H9 (cell line): ENCODE measurements at regions not wholly inside any gene's neighbourhood (a gene's known extent, or its start where the extent isn't known, plus 50 kb on each side); places are given as distances from the start of the nearest gene placed in this dataset.

Experiments used
- DNase-seq: peaks from one replicate; pipeline ENCODE4 v3.0.0-alpha.2; 2017
- H2AFZ ChIP-seq: one replicate; pipeline ENCODE4 v1.6.1; 2013; ENCODE audit warnings: mild to moderate bottlenecking, low read length, control low read depth, moderate library complexity
- H2AK5ac ChIP-seq: 2 replicates; pipeline ENCODE4 v1.6.1; 2013; ENCODE audit warnings: low read length, control low read depth, mixed read lengths; ENCODE audit not compliant: insufficient read length
- H2BK120ac ChIP-seq: one replicate; pipeline ENCODE4 v1.6.1; 2013; ENCODE audit warnings: low read depth, mild to moderate bottlenecking, low read length, control low read depth, inconsistent platforms; ENCODE audit not compliant: poor library complexity, severe bottlenecking
- H2BK12ac ChIP-seq: 2 replicates; pipeline ENCODE4 v1.6.1; 2013; ENCODE audit warnings: low read length, control low read depth, mixed read lengths, low read depth; ENCODE audit not compliant: insufficient read length
- H2BK15ac ChIP-seq: 2 replicates; pipeline ENCODE4 v1.6.1; 2013; ENCODE audit warnings: low read depth, low read length, control low read depth
- H2BK20ac ChIP-seq: one replicate; pipeline ENCODE4 v1.6.1; 2013; ENCODE audit warnings: low read depth, mild to moderate bottlenecking, low read length, control low read depth, inconsistent platforms; ENCODE audit not compliant: poor library complexity, severe bottlenecking
- H2BK5ac ChIP-seq: 2 replicates; pipeline ENCODE4 v1.6.1; 2013; ENCODE audit warnings: low read length, control low read depth, mixed read lengths; ENCODE audit not compliant: insufficient read length
- H3K14ac ChIP-seq: 2 replicates; pipeline ENCODE4 v1.6.1; 2013; ENCODE audit warnings: low read length, control low read depth; ENCODE audit not compliant: insufficient read depth
- H3K18ac ChIP-seq: 2 replicates; pipeline ENCODE4 v1.6.1; 2013; ENCODE audit warnings: low read depth, mild to moderate bottlenecking, mixed read lengths, low read length, control low read depth; ENCODE audit not compliant: insufficient read length
- H3K23ac ChIP-seq: 2 replicates; pipeline ENCODE4 v1.6.1; 2013; ENCODE audit warnings: low read length, control low read depth, mixed read lengths, low read depth; ENCODE audit not compliant: insufficient read length
- H3K23me2 ChIP-seq: 2 replicates; pipeline ENCODE4 v1.6.1; 2013; ENCODE audit warnings: low read depth, mild to moderate bottlenecking, mixed read lengths, low read length, control low read depth; ENCODE audit not compliant: insufficient read length, poor library complexity, severe bottlenecking
- H3K27ac ChIP-seq: 2 replicates; pipeline ENCODE4 v1.5.1; 2013; ENCODE audit warnings: low read length, control low read depth, mixed read lengths, low read depth; ENCODE audit not compliant: insufficient read length
- H3K27me3 ChIP-seq: 2 replicates; pipeline ENCODE4 v1.6.1; 2013; ENCODE audit warnings: low read length, control low read depth, inconsistent platforms; ENCODE audit not compliant: insufficient read depth
- H3K4ac ChIP-seq: 2 replicates; pipeline ENCODE4 v1.6.1; 2013; ENCODE audit warnings: low read depth, mild to moderate bottlenecking, control low read depth, inconsistent platforms, low read length, moderate library complexity
- H3K4me1 ChIP-seq: 2 replicates; pipeline ENCODE4 v1.6.1; 2013; ENCODE audit warnings: low read length, control low read depth, inconsistent platforms; ENCODE audit not compliant: insufficient read depth
- H3K4me2 ChIP-seq: 2 replicates; pipeline ENCODE4 v1.6.1; 2013; ENCODE audit warnings: low read length, control low read depth, mixed read lengths; ENCODE audit not compliant: insufficient read length, insufficient read depth
- H3K56ac ChIP-seq: 2 replicates; pipeline ENCODE4 v1.6.1; 2013; ENCODE audit warnings: low read depth, mild to moderate bottlenecking, mixed read lengths, low read length, control low read depth; ENCODE audit not compliant: insufficient read length
- H3K79me1 ChIP-seq: 2 replicates; pipeline ENCODE4 v1.6.1; 2013; ENCODE audit warnings: low read depth, mild to moderate bottlenecking, moderate library complexity, low read length, control low read depth, inconsistent platforms; ENCODE audit not compliant: insufficient read depth, poor library complexity, severe bottlenecking
- H3K79me2 ChIP-seq: 2 replicates; pipeline ENCODE4 v1.6.1; 2013; ENCODE audit warnings: low read length, control low read depth, inconsistent platforms; ENCODE audit not compliant: insufficient read depth
- H3K9ac ChIP-seq: 2 replicates; pipeline ENCODE4 v1.6.1; 2013; ENCODE audit warnings: low read length, control low read depth, mixed read lengths; ENCODE audit not compliant: insufficient read length; ENCODE audit errors: extremely low read depth
- H3K9me3 ChIP-seq: one replicate; pipeline ENCODE4 v1.6.1; 2013; ENCODE audit warnings: low read depth, low read length, inconsistent platforms; ENCODE audit not compliant: control insufficient read depth
- H3T11ph ChIP-seq: one replicate; pipeline ENCODE4 v1.6.1; 2013; ENCODE audit warnings: mild to moderate bottlenecking, low read length, control low read depth, inconsistent platforms
- H4K20me1 ChIP-seq: one replicate; pipeline ENCODE4 v1.6.1; 2013; ENCODE audit not compliant: control insufficient read depth, insufficient read length, insufficient read depth
- H4K5ac ChIP-seq: 2 replicates; pipeline ENCODE4 v1.6.1; 2013; ENCODE audit warnings: low read depth, mild to moderate bottlenecking, mixed read lengths, low read length, control low read depth; ENCODE audit not compliant: insufficient read length
- H4K8ac ChIP-seq: replicated peaks from 2 replicates; pipeline ENCODE4 v1.6.1; 2013; ENCODE audit warnings: low read length, control low read depth, mixed read lengths, low read depth; ENCODE audit not compliant: insufficient read length
- H4K91ac ChIP-seq: 2 replicates; pipeline ENCODE4 v1.6.1; 2013; ENCODE audit warnings: low read depth, mild to moderate bottlenecking, moderate library complexity, mixed read lengths, low read length, control low read depth; ENCODE audit not compliant: insufficient read length
- H3K27ac Mint-ChIP-seq, 3 experiments: 2 replicates in 2 of 3; 3 replicates in 1 of 3; pipeline ENCODE4 v1.8.0; 2020 to 2021; ENCODE audit warnings: mixed read lengths in 3 of 3, mild to moderate bottlenecking in 1 of 3, moderate library complexity in 1 of 3
- H3K27me3 Mint-ChIP-seq: 2 replicates; pipeline ENCODE4 v1.8.0; 2021; ENCODE audit warnings: low read depth, mild to moderate bottlenecking, moderate library complexity, mixed read lengths
- H3K36me3 Mint-ChIP-seq, 3 experiments: 2 replicates in 2 of 3; 3 replicates in 1 of 3; pipeline ENCODE4 v1.8.0; 2020 to 2021; ENCODE audit warnings: low read depth in 3 of 3, mixed read lengths in 3 of 3; ENCODE audit not compliant: insufficient read depth in 1 of 3
- H3K4me1 Mint-ChIP-seq, 2 experiments: 2 replicates each; pipeline ENCODE4 v1.8.0; 2020; ENCODE audit warnings: mixed read lengths in 2 of 2
- H3K4me3 Mint-ChIP-seq, 2 experiments: 2 replicates in 1 of 2; 3 replicates in 1 of 2; pipeline ENCODE4 v1.8.0; 2020 to 2021; ENCODE audit warnings: mild to moderate bottlenecking in 2 of 2, mixed read lengths in 2 of 2, moderate library complexity in 1 of 2
- H3K9me3 Mint-ChIP-seq, 2 experiments: 2 replicates in 1 of 2; 3 replicates in 1 of 2; pipeline ENCODE4 v1.8.0; 2020; ENCODE audit warnings: mild to moderate bottlenecking in 2 of 2, mixed read lengths in 2 of 2, moderate library complexity in 1 of 2
- CTCF ChIP-seq: fragments of 200-600 bp; sonication (generic); conservative IDR thresholded peaks from 3 replicates; pipeline ENCODE4 v1.8.0; 2021; ENCODE audit warnings: antibody characterized with exemption, mild to moderate bottlenecking
- WGBS: extraction: QIAGEN DNeasy Blood & Tissue Kit; methylation state at CpG from one replicate; pipeline ENCODE4 v1.1.7; 2013; ENCODE audit warnings: missing lambda C conversion rate, low lambda C conversion rate, mixed read lengths; ENCODE audit not compliant: insufficient read length; ENCODE audit errors: extremely low coverage; 5-methylcytosine and 5-hydroxymethylcytosine counted together

GRCh38 chr1:109828756-109829505, 65.2 kb upstream of the EPS8L3 start:
- Histone ChIP-seq H3K27ac (no peak overlapping the region), H3K23ac (no peak overlapping the region), H2AK5ac (no peak overlapping the region), H3K9me3 (peaks cover 4% of the 10 kb centered on the region), H2BK20ac (no peak overlapping the region), H4K91ac (no peak overlapping the region), H3K4me1 (no peaks in the 10 kb centered on the region; the same call in 1 of the 2 replicates), H2BK120ac (no peak overlapping the region), H3K79me1 (no peaks in the 10 kb centered on the region), H3K14ac (no peak overlapping the region), H3K9ac (no peak overlapping the region), H3K79me2 (no peaks in the 10 kb centered on the region), H3K56ac (no peak overlapping the region), H4K20me1 (no peaks in the 10 kb centered on the region), H3K18ac (no peak overlapping the region), H3K27me3 (no peaks in the 10 kb centered on the region), H4K5ac (no peak overlapping the region), H2BK15ac (no peak overlapping the region), H3K4me2 (no peak overlapping the region), H2BK5ac (no peak overlapping the region), H3T11ph (no peak overlapping the region), H4K8ac (no peak overlapping the region), H2BK12ac (no peak overlapping the region), H3K23me2 (no peaks in the 10 kb centered on the region), H3K4ac (no peak overlapping the region), H2AFZ (no peak overlapping the region)
- WGBS = no CpG with 5 or more reads among the region's 8 CpGs
- Mint-ChIP-seq H3K27ac (peak overlapping the region in 1 of 3 experiments; percentile 81; a peak in 2 of 7 replicates), H3K4me3 (no peak overlapping the region), H3K36me3 (peaks cover 3 to 23% (median 12%) of the 10 kb centered on the region in 3 experiments; a peak in 6 of 7 replicates), H3K9me3 (peaks cover 16% of the 10 kb centered on the region in 2 experiments), H3K27me3 (peaks cover 2% of the 10 kb centered on the region; the same call in 1 of the 2 replicates), H3K4me1 (peaks cover 37 to 42% of the 10 kb centered on the region in 2 experiments)
- TF ChIP-seq CTCF = no peak
- DNase-seq = no peak
